ENCODE measurements at regions not wholly inside any gene's neighbourhood (a gene's known extent, or its start where the extent isn't known, plus 50 kb on each side); places are given as distances from the start of the nearest gene placed in this dataset.
"Not testable (repeated sequence)": the region's sequence is repeated elsewhere in the genome, so short reads cannot be mapped to it uniquely, and the experiment has no call there.

GRCh38 chr17:59498530-59499307, 66.7 kb upstream of the DHX40 start:
- H3F3A ChIP-seq (replicated peaks; ENCODE audit: low read depth) = no peaks in the 10 kb centered on the region
- H3K27me3 ChIP-seq (ENCODE audit: insufficient read depth) = no peaks in the 10 kb centered on the region
- no peak overlapping the region for H3K27ac ChIP-seq (ENCODE audit: low read depth)
- no peaks in the 10 kb centered on the region for H3K36me3 ChIP-seq (ENCODE audit: insufficient read depth)
- peaks cover 4% of the 10 kb centered on the region for H3K27me3 Mint-ChIP-seq (ENCODE audit: insufficient read depth, low read depth, poor library complexity)
- peaks cover 5% of the 10 kb centered on the region; the same call in 2 of the 3 replicates for H3K9me3 Mint-ChIP-seq
- ATAC-seq (no peak), DNase-seq (ENCODE audit: low spot score) (no peak)
- no peaks in the 10 kb centered on the region for H4K20me1 ChIP-seq (replicated peaks; ENCODE audit: insufficient read depth)
- no peaks in the 10 kb centered on the region; the same call in 1 of the 2 replicates for H3K9me2 ChIP-seq (ENCODE audit: insufficient read depth)
- H3K4me1 ChIP-seq (ENCODE audit: insufficient read depth) = no peaks in the 10 kb centered on the region
- no peak overlapping the region for H3K4me2 ChIP-seq
- H3K4me1 Mint-ChIP-seq = peaks cover 3% of the 10 kb centered on the region
- no peak overlapping the region for H2AFZ ChIP-seq
- no peak overlapping the region for H3K4me3 ChIP-seq
- no peak overlapping the region for H3K27ac Mint-ChIP-seq
- no peak overlapping the region for H3K4me3 Mint-ChIP-seq
- H3K36me3 Mint-ChIP-seq (ENCODE audit: low read depth) = peaks cover 3% of the 10 kb centered on the region; the same call in 1 of the 3 replicates
- H3K79me2 ChIP-seq (replicated peaks; ENCODE audit: insufficient read depth) = no peaks in the 10 kb centered on the region
- TF ChIP-seq JUNB (IDR thresholded peaks at IDR 0.05; ENCODE audit: unreplicated experiment) = no peak
- TF ChIP-seq ZNF331 (CRISPR knock-in tag; IDR thresholded peaks at IDR 0.05; ENCODE audit: low read depth) = no peak
- no peak for TF ChIP-seq CTCF (conservative IDR thresholded peaks at IDR 0.05; ENCODE audit: low read depth in 2 of 2)
- TF ChIP-seq EZH2phosphoT487 (IDR thresholded peaks at IDR 0.05; ENCODE audit: unreplicated experiment) = no peak
- TF ChIP-seq CREB1 (CRISPR knock-in tag; IDR thresholded peaks at IDR 0.05; ENCODE audit: low read depth) = no peak
- no peak for TF ChIP-seq ETS1 (IDR thresholded peaks at IDR 0.05)
- no peak for TF ChIP-seq STAT1 (IDR thresholded peaks at IDR 0.05; ENCODE audit: unreplicated experiment)
- TF ChIP-seq POLR2AphosphoS5 (IDR thresholded peaks at IDR 0.05; ENCODE audit: low read depth) = no peak

DNA sequence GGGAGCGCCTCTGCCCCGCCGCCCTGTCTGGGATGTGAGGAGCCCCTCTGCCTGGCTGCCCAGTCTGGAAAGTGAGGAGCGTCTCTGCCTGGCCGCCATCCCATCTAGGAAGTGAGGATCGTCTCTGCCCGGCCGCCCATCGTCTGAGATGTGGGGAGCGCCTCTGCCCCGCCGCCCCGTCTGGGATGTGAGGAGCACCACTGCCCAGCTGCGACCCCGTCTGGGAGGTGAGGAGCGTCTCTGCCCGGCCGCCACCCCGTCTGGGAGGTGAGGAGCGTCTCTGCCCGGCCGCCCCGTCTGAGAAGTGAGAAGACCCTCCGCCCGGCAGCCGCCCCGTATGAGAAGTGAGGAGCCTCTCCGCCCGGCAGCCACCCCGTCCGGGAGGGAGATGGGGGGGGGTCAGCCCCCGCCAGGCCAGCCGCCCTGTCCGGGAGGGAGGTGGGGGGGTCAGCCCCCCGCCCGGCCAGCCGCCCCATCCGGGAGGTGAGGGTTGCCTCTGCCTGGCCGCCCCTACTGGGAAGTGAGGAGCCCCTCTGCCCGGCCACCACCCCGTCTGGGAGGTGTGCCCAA, 65.2 kb upstream of the DHX40 start:
- not testable (repeated sequence) for H3K9me3 Mint-ChIP-seq; H3K4me1 ChIP-seq (ENCODE audit: insufficient read depth); H3K9me2 ChIP-seq (ENCODE audit: insufficient read depth); H3K4me2 ChIP-seq; H3K79me2 ChIP-seq (replicated peaks; ENCODE audit: insufficient read depth); H3K36me3 ChIP-seq (ENCODE audit: insufficient read depth); ATAC-seq; H3K27ac Mint-ChIP-seq; H3K4me3 ChIP-seq; H4K20me1 ChIP-seq (replicated peaks; ENCODE audit: insufficient read depth); H3K4me3 Mint-ChIP-seq; H3K4me1 Mint-ChIP-seq; DNase-seq (ENCODE audit: low spot score); H3K27ac ChIP-seq (ENCODE audit: low read depth); H3K27me3 Mint-ChIP-seq (ENCODE audit: insufficient read depth, low read depth, poor library complexity); H2AFZ ChIP-seq; H3K36me3 Mint-ChIP-seq (ENCODE audit: low read depth); H3F3A ChIP-seq (replicated peaks; ENCODE audit: low read depth); H3K27me3 ChIP-seq (ENCODE audit: insufficient read depth)
